NB4 (cell line): ENCODE measurements at regions not wholly inside any gene's neighbourhood (a gene's known extent, or its start where the extent isn't known, plus 50 kb on each side); places are given as distances from the start of the nearest gene placed in this dataset.

Source experiments
- POLR2A ChIP-seq: IDR thresholded peaks from 2 replicates; pipeline ENCODE4 v1.6.1; 2011; ENCODE audit warnings: mild to moderate bottlenecking; ENCODE audit not compliant: insufficient read length; ENCODE audit errors: extremely low read depth
- TF ChIP-seq, protein P1 (sequence below): IDR thresholded peaks from one replicate; pipeline ENCODE4 v1.5.1; 2012; ENCODE audit warnings: low read depth, low read length

DNA sequence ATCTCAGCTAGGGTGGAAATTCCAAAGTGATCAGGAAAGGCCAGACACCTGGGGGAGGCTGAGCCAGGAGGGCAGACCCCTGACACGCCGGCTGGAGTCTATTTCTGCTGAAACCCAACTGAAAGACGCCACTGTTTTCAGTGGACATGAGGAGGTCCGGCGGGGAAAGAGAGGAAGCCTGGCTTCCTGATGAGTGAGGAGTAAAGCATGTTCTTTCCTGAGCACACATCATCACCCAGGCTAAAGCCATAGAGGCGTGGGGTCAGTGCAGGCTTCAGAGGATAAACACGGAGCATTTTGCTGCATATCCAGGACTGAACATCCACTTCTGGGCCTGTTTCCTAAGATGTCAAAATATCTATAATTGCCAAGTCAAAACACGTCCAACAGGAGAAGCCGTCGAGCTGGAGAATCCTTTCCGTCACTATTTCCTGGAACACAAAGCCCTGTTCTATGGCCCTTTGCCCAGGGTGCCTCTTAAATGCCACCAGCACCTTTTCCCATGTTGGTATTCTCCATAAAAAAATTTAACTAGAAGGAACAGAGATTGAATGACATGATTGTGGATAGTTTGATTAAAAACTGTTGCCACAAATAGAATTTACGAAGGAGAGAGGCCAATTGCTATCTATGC lies 597.9 kb upstream of the ADAMTS16 start:
- TF ChIP-seq, protein P1, sequence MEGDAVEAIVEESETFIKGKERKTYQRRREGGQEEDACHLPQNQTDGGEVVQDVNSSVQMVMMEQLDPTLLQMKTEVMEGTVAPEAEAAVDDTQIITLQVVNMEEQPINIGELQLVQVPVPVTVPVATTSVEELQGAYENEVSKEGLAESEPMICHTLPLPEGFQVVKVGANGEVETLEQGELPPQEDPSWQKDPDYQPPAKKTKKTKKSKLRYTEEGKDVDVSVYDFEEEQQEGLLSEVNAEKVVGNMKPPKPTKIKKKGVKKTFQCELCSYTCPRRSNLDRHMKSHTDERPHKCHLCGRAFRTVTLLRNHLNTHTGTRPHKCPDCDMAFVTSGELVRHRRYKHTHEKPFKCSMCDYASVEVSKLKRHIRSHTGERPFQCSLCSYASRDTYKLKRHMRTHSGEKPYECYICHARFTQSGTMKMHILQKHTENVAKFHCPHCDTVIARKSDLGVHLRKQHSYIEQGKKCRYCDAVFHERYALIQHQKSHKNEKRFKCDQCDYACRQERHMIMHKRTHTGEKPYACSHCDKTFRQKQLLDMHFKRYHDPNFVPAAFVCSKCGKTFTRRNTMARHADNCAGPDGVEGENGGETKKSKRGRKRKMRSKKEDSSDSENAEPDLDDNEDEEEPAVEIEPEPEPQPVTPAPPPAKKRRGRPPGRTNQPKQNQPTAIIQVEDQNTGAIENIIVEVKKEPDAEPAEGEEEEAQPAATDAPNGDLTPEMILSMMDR: no peak
- no peak for TF ChIP-seq POLR2A
